HG03064 (cell line): ENCODE measurements at regions not wholly inside any gene's neighbourhood (a gene's known extent, or its start where the extent isn't known, plus 50 kb on each side); places are given as distances from the start of the nearest gene placed in this dataset.
A peak's percentile ranks its signal among the peaks of the same experiment; 100 is the strongest.
"Not testable (repeated sequence)": the region's sequence is repeated elsewhere in the genome, so short reads cannot be mapped to it uniquely, and the experiment has no call there.

Source experiments
- ATAC-seq: cut with Tn5 transposase; IDR thresholded peaks from one replicate; pipeline ENCODE4 v1.9.1; 2021; ENCODE audit warnings: low read depth; ENCODE audit not compliant: unreplicated experiment

DNA sequence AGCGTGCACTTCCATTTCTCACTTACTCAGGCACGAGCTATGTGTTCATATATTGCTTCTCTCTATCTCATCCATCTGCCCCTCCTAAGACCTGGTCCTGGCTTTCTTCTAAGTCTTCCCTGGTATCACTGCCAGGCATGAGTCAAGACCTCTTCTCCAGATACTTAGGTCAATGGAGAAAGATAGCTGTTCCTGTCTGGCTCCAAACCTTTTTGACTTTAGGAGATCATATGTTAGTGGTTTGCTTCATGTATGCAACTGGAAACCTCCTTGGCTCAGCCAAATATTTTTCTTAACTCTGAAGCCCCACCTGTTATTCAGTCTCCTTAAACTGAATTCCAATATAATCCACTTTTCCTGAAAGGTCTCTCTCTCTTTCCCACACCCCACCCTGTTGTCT, 211.6 kb upstream of the PTBP2 start:
- ATAC-seq: no peak

DNA sequence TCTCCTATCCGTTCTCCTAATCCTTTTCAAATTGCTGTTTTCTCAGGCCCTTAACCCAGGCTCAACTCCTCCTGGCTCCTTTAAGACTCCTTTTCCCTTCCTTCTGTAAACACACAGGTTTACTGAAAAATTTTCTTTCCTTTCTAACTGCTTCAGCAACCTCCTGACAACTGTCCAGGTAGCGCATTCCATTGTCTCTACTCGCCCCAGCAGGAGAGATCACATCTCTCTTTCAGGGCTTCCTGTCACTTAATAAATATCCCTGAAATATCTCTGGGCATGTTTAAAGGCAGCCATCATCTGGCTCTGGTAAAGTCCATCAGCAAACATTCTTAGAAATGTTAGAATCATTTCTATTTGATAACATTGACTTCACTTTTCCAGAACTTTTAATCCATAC, 211.2 kb upstream of the PTBP2 start:
- no peak for ATAC-seq

DNA sequence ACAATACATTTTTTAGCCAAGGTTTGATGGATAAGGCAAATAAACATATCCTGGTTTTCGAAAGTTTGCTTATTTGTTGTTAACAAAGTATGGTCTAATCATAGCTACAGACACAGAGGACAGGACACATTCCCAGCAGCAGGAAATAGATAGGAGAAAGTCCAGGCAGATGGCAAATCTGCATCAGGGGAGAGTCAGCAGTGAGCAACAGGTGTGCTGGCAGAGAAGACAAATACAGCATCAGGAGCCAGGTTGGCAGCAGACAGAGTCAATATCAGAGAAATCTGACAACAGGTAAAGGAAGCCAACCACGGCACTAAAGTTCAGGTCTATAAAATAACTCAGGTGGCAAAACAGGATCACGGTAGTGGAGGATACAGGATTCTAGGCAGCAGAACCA, 210.7 kb upstream of the PTBP2 start:
- ATAC-seq: no peak

DNA sequence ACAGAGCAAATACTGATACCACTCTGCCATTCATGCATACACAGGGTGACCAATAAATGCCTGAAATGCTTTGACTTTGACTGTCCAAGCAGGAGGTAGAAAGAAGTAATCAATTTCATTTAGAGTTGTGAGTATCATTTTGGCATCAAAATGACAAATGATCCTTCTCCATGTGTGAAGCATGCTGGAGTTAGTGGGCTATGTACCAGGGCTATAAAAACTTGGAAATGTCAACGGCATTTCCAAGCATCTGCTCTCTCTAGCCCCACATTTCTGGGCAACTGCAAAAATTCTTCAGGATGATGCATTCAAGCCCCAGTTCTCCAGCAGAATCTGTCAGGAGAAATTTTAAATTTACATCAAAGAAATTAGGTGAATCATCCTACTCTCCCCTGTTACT, 208.4 kb upstream of the PTBP2 start:
- no peak for ATAC-seq

DNA sequence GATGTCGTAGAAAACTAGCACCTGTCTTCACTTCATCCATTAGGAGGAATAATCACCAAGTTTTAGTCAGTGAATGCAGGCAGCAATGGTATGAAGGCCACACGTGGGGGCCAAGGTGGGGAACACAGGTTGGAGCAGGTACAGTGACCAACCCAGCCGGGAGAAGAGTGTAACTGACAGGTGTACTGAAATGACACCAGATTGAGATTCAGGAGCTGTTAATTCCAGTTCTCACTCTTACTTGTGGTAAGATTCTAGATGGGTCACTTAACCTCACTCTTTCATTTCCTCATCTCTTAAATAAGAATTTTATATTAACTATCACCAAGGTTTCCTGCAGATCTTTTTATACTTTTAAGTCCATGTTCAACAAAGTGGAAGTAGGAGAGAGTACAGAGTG, 206.2 kb upstream of the PTBP2 start:
- ATAC-seq: peak; percentile 98

DNA sequence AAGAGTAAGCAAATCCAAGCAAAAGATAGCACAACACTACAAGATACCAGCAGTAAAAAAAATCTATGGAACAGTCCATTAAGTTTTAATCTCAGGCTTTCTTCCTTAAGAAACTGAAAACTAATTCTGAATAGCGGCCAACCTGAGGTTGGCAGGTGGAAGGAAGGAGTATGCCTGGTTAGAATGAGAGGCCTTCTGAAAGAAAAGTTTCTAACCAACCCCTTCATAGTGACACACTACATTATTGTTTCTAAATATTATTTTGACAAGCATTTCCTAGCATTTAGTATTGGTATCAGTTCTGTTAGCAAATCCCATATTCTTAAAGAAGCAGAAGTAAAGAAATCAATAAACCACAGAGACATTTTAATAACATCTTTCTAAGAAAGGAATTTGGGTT, 205.7 kb upstream of the PTBP2 start:
- peak; percentile 56 for ATAC-seq

DNA sequence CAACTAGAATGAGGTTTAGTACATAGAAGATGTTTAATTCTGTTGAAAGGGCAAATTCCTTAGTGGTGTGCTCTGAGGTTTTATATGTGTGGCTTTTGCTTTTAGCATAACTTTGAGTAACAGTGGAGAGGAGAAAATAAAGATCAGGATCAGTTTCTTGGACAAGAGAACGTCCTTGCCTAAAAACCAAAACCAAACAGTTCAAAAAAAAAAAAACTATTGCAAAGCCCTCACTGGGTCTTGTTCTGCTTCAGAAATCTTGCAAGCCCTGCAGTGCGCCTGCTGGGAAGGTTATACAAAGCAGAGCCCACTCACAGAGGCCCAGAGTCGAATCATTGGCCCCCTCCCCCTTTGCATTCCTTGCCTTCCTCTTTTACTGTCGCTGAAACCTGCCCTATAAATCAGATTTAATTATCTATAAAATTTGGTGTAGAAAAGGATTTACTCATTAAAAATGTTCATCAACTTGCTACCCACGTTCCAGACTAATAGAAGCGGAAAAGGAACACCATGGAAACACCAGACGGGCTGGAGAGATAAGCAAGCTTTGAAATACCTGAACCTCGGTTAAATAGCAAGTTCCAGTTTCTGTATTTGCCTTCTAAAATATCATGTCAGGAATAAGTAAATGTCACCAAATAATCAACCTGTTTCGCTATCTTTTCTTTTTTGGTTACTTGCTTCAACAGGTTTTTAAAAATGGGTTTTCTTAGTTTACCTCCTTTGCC, 201.6 kb upstream of the PTBP2 start:
- ATAC-seq: no peak

DNA sequence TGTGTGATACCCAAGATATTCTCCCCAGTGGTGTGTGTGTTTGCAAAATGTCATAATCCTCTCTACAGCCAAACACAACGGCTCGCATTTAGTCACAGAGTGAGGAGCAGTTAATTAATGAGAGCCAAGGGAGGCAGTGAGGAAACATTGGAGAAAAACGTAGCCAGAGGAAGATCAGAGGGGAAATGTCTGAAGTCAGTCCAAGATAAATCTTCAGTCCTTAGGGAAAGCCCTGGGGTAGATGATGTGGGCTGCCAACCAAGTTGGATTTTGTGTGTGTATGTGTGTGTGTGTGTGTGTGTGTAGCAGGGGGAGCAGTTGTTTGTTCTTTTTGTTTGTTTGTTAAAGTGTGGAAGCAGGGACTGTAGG, 201.0 kb upstream of the PTBP2 start:
- no peak for ATAC-seq

DNA sequence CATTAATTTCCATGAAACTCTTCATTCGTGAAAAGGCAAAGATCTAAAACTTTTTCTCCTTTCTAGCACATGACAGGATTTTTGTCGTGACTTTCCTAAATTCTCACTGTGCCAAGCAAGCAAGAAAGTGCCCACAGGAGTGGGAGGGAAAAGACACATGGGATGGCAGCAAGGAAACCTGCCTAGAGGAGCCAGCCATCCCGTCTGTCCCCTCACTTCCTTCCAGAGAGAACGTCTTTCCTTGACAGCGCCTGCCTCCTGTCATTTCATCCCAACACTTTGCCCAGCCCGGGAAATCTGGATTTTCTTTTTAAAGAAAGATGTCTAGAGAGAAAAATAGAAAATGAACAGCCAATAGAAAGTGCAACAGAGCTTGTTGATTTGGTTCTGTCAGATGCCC, 200.6 kb upstream of the PTBP2 start:
- ATAC-seq: no peak

DNA sequence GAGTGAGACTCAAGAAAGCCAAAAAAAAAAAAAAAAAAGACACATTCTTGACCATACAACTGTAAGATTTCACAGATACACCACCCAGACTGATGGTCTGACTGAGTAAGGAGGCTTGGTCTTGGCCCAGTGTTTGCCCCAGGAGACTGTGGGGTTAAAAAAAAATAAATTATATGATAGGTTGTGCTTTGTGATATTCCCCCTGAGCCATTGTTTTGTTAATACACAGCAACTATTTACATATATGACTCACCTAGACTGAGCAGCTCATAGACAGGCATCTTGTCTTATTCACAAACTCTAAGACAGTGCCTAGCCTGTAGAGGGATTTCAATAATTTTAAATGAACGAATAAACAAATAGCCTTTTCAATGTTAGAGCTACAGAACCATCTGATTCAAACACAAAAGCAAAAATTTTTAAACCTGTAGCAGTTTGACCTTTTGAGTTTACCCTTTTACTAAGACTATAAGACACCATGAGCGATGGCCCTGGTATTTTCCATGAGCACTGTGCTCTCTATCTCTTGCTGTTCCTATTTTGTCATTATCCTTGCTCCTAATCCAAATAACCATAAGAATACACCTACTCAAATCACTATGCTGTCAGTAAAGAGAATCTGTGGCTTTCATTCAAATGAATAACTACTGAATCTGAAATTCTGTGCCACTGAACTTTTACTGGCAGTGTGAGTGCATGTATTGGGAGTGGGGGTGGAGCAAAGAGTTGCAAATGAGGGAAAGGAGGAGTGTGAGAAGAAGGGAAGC, 199.4 kb upstream of the PTBP2 start:
- no peak for ATAC-seq

DNA sequence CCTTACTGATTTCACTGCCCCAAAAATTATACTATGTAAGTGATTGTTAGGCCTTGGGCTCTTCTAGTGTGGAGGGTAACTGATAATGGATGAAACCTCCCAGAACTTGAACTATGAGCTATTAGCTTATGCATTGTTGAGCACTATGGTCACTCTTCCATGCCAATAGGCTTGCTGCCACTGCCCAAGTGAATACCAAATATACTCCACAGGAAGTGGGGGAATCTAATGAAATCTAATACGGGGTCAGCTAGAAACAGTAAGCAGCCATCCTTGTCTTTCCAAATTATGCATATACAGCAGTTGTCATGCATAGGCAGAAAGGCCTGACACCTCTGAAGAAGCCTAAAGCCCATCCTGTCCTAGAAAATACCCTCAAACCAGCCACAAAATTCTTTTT, 198.7 kb upstream of the PTBP2 start:
- no peak for ATAC-seq

DNA sequence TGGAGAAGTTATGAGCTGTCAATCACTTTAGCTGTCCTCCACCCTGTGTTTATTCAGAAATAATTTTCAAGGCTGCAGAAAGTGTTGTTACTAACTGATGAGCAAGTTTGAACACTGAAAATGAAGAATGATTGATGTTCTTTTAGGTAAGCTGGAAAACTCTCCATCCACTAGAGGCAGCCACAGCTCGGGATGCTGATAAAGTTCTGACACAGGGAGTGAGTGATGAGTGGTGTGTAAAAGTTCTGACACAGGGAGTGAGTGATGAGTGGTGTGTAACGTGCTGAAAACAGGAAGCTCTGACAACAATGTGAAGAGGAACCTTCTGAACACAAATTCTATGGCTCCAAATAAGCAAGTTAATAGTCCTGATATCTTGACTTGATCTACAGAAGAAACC, 197.5 kb upstream of the PTBP2 start:
- ATAC-seq: no peak

DNA sequence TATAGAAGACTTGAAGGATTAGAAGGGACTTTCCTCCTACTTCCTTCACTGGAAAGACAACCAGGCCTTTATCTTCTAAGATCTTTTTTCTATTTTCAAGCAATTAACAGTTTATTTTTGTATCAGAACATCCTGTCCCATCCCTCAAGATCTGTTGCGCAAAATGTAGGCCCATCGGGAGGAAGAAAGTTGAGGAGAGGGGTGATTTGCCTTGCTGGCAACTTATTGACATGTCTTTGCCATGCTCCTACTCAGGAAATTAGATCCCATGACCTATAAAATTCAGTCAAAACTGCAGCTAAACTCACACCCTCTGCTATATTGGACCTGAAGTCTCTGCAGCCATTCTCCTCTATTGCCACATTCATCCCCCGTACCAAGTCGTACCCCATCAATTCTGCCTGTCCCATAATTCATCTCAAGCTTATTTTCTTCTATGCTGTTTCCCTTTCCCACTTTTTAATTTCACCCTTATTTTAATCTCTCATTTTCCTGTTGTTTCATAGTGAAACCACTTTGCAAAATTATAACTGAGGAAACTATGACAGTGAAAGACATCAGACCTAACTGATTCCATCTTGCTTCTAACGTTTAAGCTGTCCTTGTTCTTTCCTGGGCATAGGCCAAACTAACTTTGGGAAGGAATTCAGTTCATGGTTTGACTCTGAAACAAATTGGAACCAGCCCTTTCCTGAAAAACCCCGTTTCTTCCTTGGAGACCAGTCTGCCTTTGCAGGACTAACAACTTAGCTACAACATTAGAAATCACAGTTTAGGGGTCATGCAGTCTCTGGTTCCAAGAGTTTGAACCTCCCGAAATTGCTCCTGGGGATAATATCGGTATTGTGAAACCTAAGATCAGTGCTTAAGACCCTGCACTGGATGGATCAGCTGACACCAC, 195.7 kb upstream of the PTBP2 start:
- ATAC-seq: no peak

DNA sequence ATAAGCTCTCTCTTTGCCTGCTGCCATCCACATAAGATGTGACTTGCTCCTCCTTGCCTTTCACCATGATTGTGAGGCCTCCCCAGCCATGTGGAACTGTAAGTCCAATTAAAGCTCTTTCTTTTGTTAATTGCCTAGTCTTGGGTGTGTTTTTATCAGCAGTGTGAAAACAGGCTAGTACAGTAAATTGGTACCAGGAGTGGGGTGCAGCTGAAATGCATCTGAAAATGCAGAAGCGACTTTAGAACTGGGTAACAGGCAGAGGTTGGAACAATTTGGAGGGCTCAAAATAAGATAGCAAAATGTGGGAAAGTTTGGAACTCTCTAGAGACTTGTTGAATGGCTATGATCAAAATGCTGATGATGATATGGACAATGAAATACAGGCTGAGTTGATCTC, 192.9 kb upstream of the PTBP2 start:
- not testable (repeated sequence) for ATAC-seq

DNA sequence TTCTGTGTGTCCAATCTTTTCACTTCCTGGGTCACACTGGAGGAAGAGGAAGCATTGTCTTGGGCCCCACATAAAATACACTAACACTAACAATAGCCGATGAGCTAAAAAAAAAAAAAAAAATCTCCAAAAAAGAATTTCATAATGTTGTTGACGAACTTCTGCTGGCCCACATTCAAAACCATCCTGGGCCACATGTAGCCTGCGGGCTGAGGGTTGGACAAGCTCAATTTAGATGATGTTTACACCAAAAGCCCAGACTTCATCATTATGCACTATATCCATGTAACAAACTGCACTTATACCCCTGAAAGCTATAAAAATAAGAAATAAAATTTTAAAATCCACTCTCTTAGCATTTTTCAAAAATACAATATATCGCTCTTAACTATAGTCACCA, 187.8 kb upstream of the PTBP2 start:
- no peak for ATAC-seq

DNA sequence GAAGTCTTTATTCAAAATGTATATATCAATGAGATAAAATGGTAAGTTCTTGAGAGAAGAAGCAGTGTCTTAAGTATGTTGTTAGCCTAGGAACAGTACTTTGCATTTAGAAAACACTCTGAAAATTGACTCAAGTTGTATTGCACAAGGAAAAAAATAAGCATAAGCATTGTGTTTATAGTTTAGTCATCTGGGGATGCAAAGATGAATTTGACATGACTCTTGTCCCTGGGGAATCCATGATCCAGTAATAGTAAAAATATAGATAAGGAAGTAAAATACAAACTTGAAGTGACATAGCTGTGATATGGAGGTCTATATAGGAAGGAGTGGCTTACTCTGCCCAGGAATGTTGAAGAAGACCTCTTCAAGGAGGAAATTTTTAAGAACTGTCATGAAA, 185.0 kb upstream of the PTBP2 start:
- no peak for ATAC-seq

DNA sequence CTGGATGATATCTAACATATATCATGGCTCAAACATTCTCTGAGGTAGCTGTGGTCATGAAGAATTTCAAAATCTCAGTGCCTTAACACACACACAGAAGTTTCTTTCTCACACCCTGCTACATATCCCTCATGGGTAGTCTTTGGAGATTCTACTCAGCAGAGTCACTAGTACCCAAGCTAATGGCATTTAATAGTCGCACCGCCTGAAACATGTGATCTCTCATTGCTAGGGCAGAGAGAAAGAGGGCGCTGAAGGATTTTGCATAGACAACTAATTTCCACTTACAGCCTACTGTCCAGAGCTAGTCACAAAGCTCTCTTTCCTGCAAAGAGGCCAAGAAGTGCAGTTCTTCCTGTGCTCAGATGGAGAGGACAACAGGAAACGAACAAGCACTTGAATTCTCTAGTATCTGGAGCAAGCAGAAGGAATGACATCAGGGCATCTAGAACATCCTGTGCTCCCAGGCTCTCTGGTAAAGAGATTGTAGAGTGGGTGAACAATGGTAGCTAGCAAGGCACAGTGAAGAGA, 183.4 kb upstream of the PTBP2 start:
- no peak for ATAC-seq

DNA sequence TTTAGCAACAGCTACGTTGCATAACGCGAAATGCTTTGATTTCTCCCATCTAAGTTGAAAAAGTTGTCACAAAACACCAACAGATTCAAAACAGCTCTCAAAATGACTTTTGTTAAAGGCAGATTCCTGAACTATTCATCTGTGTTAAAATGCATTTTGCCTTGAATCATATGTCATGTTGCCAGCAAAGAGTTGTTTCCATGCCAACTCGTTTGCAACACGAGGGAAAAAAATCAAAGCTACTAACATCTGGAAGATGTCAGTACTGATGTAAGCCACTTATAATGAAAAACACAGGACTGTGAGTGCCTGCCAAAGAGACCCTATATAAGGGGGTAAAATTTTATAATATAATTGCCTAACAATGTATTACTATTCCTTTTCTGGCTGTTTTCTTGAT, 182.7 kb upstream of the PTBP2 start:
- no peak for ATAC-seq

DNA sequence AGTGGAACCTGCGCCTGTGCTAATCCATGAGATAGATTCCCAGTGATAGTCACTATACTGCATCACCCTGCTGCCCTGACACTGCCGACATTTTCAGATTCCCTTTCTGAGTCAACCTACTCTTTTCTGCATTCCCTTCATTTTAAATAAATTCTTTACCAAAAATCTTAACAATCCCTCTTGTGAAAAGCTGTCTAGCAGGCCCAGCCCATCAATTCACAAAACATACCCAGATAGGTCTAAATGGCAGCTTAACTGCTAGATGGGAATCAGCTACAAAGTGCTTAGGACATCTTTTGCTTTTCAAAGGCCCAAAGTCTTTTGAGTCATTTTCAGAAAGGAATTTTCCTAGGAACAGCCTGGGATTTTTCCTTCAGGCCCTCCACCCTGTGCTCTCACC, 180.1 kb upstream of the PTBP2 start:
- ATAC-seq: no peak

DNA sequence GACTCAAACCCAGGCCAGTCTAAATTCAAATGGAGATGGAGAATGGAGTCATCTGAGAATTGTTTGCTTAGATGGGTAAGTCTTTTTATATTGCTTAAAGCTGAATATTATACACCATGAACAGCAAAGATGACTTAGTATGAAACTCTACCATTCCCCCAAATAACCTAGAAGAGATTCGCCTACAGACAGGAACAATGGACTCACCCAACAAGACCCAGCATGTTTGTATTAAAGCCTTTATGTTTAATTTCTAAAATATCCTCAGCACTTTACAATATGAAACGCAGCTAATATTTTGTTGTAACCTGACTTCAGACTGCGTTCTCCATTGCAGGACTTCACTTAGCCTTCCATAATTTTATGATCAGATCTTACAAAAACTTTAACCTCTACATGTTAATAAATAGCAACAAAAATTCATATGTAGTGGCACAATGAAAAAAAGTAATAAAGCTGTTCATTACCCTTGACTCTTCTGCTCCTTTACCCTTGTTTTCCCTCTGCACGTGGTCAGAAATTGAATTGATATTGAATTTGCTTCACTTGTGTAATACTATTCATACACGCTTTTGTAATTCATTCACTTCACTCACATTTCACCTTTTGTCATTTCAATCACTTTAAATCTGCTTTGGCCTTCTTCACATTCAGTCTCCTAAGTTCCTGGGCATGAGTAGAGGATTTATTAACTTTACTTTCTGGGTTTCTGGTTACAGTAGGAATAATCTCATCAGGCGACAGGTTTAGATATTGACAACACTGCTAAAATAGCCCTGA, 177.3 kb upstream of the PTBP2 start:
- ATAC-seq: no peak
